ENCODE measurements at regions not wholly inside any gene's neighbourhood (a gene's known extent, or its start where the extent isn't known, plus 50 kb on each side); places are given as distances from the start of the nearest gene placed in this dataset.

GRCh38 chr6:66935612-66936011, 1228.6 kb upstream of the EYS start:
- H3K4me3 ChIP-seq (ENCODE audit: low read depth, low read length): no peak overlapping the region
- H3K27me3 ChIP-seq (ENCODE audit: control insufficient read depth, insufficient read depth, low read length): no peaks in the 10 kb centered on the region
- H3K4me1 ChIP-seq (ENCODE audit: control insufficient read depth, insufficient read depth, low read length): no peaks in the 10 kb centered on the region
- H3K27ac ChIP-seq (ENCODE audit: low read depth, low read length): no peak overlapping the region
- H3K36me3 ChIP-seq (ENCODE audit: control insufficient read depth, insufficient read depth, low read length): no peaks in the 10 kb centered on the region
- peaks cover 14% of the 10 kb centered on the region for H3K9me3 ChIP-seq (ENCODE audit: control insufficient read depth, insufficient read depth, low read length)
- no peak overlapping the region for H3K9ac ChIP-seq (ENCODE audit: low read depth, low read length)

- H3K4me3 ChIP-seq (ENCODE audit: low read depth, low read length): no peak overlapping the region
- no peak overlapping the region for H3K9ac ChIP-seq (ENCODE audit: low read depth, low read length)
- no peaks in the 10 kb centered on the region for H3K4me1 ChIP-seq (ENCODE audit: control insufficient read depth, insufficient read depth, low read length)
- no peaks in the 10 kb centered on the region for H3K27me3 ChIP-seq (ENCODE audit: control insufficient read depth, insufficient read depth, low read length)
- no peaks in the 10 kb centered on the region for H3K36me3 ChIP-seq (ENCODE audit: control insufficient read depth, insufficient read depth, low read length)
- H3K27ac ChIP-seq (ENCODE audit: low read depth, low read length): no peak overlapping the region
- H3K9me3 ChIP-seq (ENCODE audit: control insufficient read depth, insufficient read depth, low read length): peaks cover 36% of the 10 kb centered on the region
Observed at GRCh38 chr6:66931787-66932186, 1224.8 kb upstream of the EYS start.

GRCh38 chr6:66930559-66931290, 1223.7 kb upstream of the EYS start:
- peaks cover 38% of the 10 kb centered on the region for H3K9me3 ChIP-seq (ENCODE audit: control insufficient read depth, insufficient read depth, low read length)
- no peak overlapping the region for H3K27ac ChIP-seq (ENCODE audit: low read depth, low read length)
- no peaks in the 10 kb centered on the region for H3K4me1 ChIP-seq (ENCODE audit: control insufficient read depth, insufficient read depth, low read length)

GRCh38 chr6:66926060-66926459, 1219.0 kb upstream of the EYS start:
- Histone ChIP-seq H3K4me1 (ENCODE audit: control insufficient read depth, insufficient read depth, low read length) (no peaks in the 10 kb centered on the region), H3K4me3 (ENCODE audit: low read depth, low read length) (no peak overlapping the region), H3K9ac (ENCODE audit: low read depth, low read length) (no peak overlapping the region), H3K27ac (ENCODE audit: low read depth, low read length) (no peak overlapping the region), H3K9me3 (ENCODE audit: control insufficient read depth, insufficient read depth, low read length) (peaks cover 62% of the 10 kb centered on the region), H3K36me3 (ENCODE audit: control insufficient read depth, insufficient read depth, low read length) (no peaks in the 10 kb centered on the region), H3K27me3 (ENCODE audit: control insufficient read depth, insufficient read depth, low read length) (no peaks in the 10 kb centered on the region)

More at GRCh38 chr6:66930559-66931290, 1223.7 kb upstream of the EYS start:
- Histone ChIP-seq H3K4me3 (ENCODE audit: low read depth, low read length) (no peak overlapping the region), H3K36me3 (ENCODE audit: control insufficient read depth, insufficient read depth, low read length) (no peaks in the 10 kb centered on the region), H3K27me3 (ENCODE audit: control insufficient read depth, insufficient read depth, low read length) (no peaks in the 10 kb centered on the region), H3K9ac (ENCODE audit: low read depth, low read length) (no peak overlapping the region)

- Histone ChIP-seq H3K9me3 (ENCODE audit: control insufficient read depth, insufficient read depth, low read length) (no peaks in the 10 kb centered on the region; the same call in 1 of the 2 replicates), H3K4me3 (ENCODE audit: low read depth, low read length) (no peak overlapping the region), H3K4me1 (ENCODE audit: control insufficient read depth, insufficient read depth, low read length) (no peaks in the 10 kb centered on the region), H3K36me3 (ENCODE audit: control insufficient read depth, insufficient read depth, low read length) (no peaks in the 10 kb centered on the region), H3K27ac (ENCODE audit: low read depth, low read length) (no peak overlapping the region), H3K27me3 (ENCODE audit: control insufficient read depth, insufficient read depth, low read length) (no peaks in the 10 kb centered on the region), H3K9ac (ENCODE audit: low read depth, low read length) (no peak overlapping the region)
Observed at GRCh38 chr6:66913657-66914056, 1206.6 kb upstream of the EYS start.

- no peak overlapping the region for H3K4me3 ChIP-seq (ENCODE audit: low read depth, low read length)
- H3K27ac ChIP-seq (ENCODE audit: low read depth, low read length): no peak overlapping the region
- H3K4me1 ChIP-seq (ENCODE audit: control insufficient read depth, insufficient read depth, low read length): peaks cover 5% of the 10 kb centered on the region; the same call in 1 of the 2 replicates
- H3K9me3 ChIP-seq (ENCODE audit: control insufficient read depth, insufficient read depth, low read length): peaks cover 16% of the 10 kb centered on the region
- H3K9ac ChIP-seq (ENCODE audit: low read depth, low read length): no peak overlapping the region
- H3K27me3 ChIP-seq (ENCODE audit: control insufficient read depth, insufficient read depth, low read length): no peaks in the 10 kb centered on the region
- no peaks in the 10 kb centered on the region for H3K36me3 ChIP-seq (ENCODE audit: control insufficient read depth, insufficient read depth, low read length)
Observed at GRCh38 chr6:66902457-66902856, 1195.4 kb upstream of the EYS start.

- Histone ChIP-seq H3K36me3 (ENCODE audit: control insufficient read depth, insufficient read depth, low read length) (no peaks in the 10 kb centered on the region), H3K4me3 (ENCODE audit: low read depth, low read length) (no peak overlapping the region), H3K9ac (ENCODE audit: low read depth, low read length) (no peak overlapping the region), H3K4me1 (ENCODE audit: control insufficient read depth, insufficient read depth, low read length) (peaks cover 5% of the 10 kb centered on the region; the same call in 1 of the 2 replicates), H3K27ac (ENCODE audit: low read depth, low read length) (no peak overlapping the region), H3K9me3 (ENCODE audit: control insufficient read depth, insufficient read depth, low read length) (peaks cover 28% of the 10 kb centered on the region), H3K27me3 (ENCODE audit: control insufficient read depth, insufficient read depth, low read length) (no peaks in the 10 kb centered on the region)
Observed at GRCh38 chr6:66900133-66901083, 1193.4 kb upstream of the EYS start.

- H3K27ac ChIP-seq (ENCODE audit: low read depth, low read length): no peak overlapping the region
- H3K4me1 ChIP-seq (ENCODE audit: control insufficient read depth, insufficient read depth, low read length): peaks cover 5% of the 10 kb centered on the region; the same call in 1 of the 2 replicates
- H3K4me3 ChIP-seq (ENCODE audit: low read depth, low read length): no peak overlapping the region
- peaks cover 28% of the 10 kb centered on the region for H3K9me3 ChIP-seq (ENCODE audit: control insufficient read depth, insufficient read depth, low read length)
- no peak overlapping the region for H3K9ac ChIP-seq (ENCODE audit: low read depth, low read length)
- no peaks in the 10 kb centered on the region for H3K27me3 ChIP-seq (ENCODE audit: control insufficient read depth, insufficient read depth, low read length)
- no peaks in the 10 kb centered on the region for H3K36me3 ChIP-seq (ENCODE audit: control insufficient read depth, insufficient read depth, low read length)
Observed at GRCh38 chr6:66897576-66897975, 1190.5 kb upstream of the EYS start.

- no peak overlapping the region for H3K4me3 ChIP-seq (ENCODE audit: low read depth, low read length)
- no peak overlapping the region for H3K27ac ChIP-seq (ENCODE audit: low read depth, low read length)
- no peaks in the 10 kb centered on the region for H3K27me3 ChIP-seq (ENCODE audit: control insufficient read depth, insufficient read depth, low read length)
- H3K9ac ChIP-seq (ENCODE audit: low read depth, low read length): no peak overlapping the region
- H3K9me3 ChIP-seq (ENCODE audit: control insufficient read depth, insufficient read depth, low read length): peaks cover 32% of the 10 kb centered on the region
- H3K36me3 ChIP-seq (ENCODE audit: control insufficient read depth, insufficient read depth, low read length): no peaks in the 10 kb centered on the region
- H3K4me1 ChIP-seq (ENCODE audit: control insufficient read depth, insufficient read depth, low read length): no peaks in the 10 kb centered on the region
Observed at GRCh38 chr6:66896415-66896814, 1189.4 kb upstream of the EYS start.

GRCh38 chr6:66883453-66883852, 1176.4 kb upstream of the EYS start:
- H3K27me3 ChIP-seq (ENCODE audit: control insufficient read depth, insufficient read depth, low read length): no peaks in the 10 kb centered on the region
- no peak overlapping the region for H3K27ac ChIP-seq (ENCODE audit: low read depth, low read length)
- H3K36me3 ChIP-seq (ENCODE audit: control insufficient read depth, insufficient read depth, low read length): no peaks in the 10 kb centered on the region
- H3K4me1 ChIP-seq (ENCODE audit: control insufficient read depth, insufficient read depth, low read length): no peaks in the 10 kb centered on the region
- no peak overlapping the region for H3K9ac ChIP-seq (ENCODE audit: low read depth, low read length)
- no peak overlapping the region for H3K4me3 ChIP-seq (ENCODE audit: low read depth, low read length)
- peaks cover 47% of the 10 kb centered on the region for H3K9me3 ChIP-seq (ENCODE audit: control insufficient read depth, insufficient read depth, low read length)

- Histone ChIP-seq H3K27me3 (ENCODE audit: control insufficient read depth, insufficient read depth, low read length) (no peaks in the 10 kb centered on the region), H3K4me1 (ENCODE audit: control insufficient read depth, insufficient read depth, low read length) (no peaks in the 10 kb centered on the region), H3K4me3 (ENCODE audit: low read depth, low read length) (no peak overlapping the region), H3K36me3 (ENCODE audit: control insufficient read depth, insufficient read depth, low read length) (no peaks in the 10 kb centered on the region), H3K9ac (ENCODE audit: low read depth, low read length) (no peak overlapping the region), H3K27ac (ENCODE audit: low read depth, low read length) (no peak overlapping the region), H3K9me3 (ENCODE audit: control insufficient read depth, insufficient read depth, low read length) (no peaks in the 10 kb centered on the region; the same call in 1 of the 2 replicates)
Observed at GRCh38 chr6:66866801-66867200, 1159.8 kb upstream of the EYS start.
